ENCODE measurements at regions not wholly inside any gene's neighbourhood (a gene's known extent, or its start where the extent isn't known, plus 50 kb on each side); places are given as distances from the start of the nearest gene placed in this dataset.

DNA sequence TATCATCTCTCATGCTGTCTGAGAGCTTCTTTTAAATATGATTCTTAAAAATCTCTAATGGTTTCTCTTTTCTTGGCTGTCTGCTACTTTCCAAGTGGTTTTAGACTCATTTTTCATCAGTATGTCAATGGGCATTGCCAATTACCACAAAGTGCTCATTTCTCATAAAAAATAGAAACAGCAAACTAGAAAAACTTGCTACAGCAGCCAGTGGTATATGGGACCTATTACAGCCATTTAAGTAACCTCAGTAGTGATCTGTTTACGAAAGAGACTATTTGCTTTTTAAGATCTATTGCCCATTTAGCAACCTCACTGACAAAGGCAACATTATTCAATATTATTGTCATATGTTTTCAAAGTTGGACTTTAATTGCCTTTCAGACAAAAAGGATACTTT lies 207.1 kb upstream of the RHOBTB1 start:
- TF ChIP-seq CTCF (IDR thresholded peaks at IDR 0.05): no peak
- TF ChIP-seq POLR2AphosphoS5 (IDR thresholded peaks at IDR 0.05): no peak

All from prostate gland (tissue), 2 donors.